Lung (tissue), 11 donors: ENCODE measurements at regions not wholly inside any gene's neighbourhood (a gene's known extent, or its start where the extent isn't known, plus 50 kb on each side); places are given as distances from the start of the nearest gene placed in this dataset.

ENCODE experiments used
- ATAC-seq: fragments of 200-7000 bp; cut with Tn5 transposase; one replicate; pipeline ENCODE4 v1.9.1; 2020; ENCODE audit warnings: moderate number of reproducible peaks; ENCODE audit not compliant: insufficient read depth, low FRiP score
- DNase-seq, 3 donors: peaks; one replicate each; pipeline ENCODE4 v3.0.0-alpha.2; 2013 to 2017
- H3K27ac ChIP-seq, 2 donors: one replicate each; pipeline ENCODE4 v1.5.1; 2013; ENCODE audit warnings: mild to moderate bottlenecking in 2 of 2, moderate library complexity in 2 of 2, control low read depth in 1 of 2, inconsistent platforms in 1 of 2, low read depth in 1 of 2, low read length in 1 of 2
- H3K27me3 ChIP-seq, 3 donors: one replicate each; pipeline ENCODE4 v1.5.1; 2013; ENCODE audit warnings: low read length in 2 of 3; ENCODE audit not compliant: control insufficient read depth in 3 of 3, insufficient read depth in 3 of 3
- H3K36me3 ChIP-seq, 4 donors: one replicate each; pipeline ENCODE4 v1.5.1; 2013; ENCODE audit warnings: low read length in 4 of 4, mild to moderate bottlenecking in 1 of 4, moderate library complexity in 1 of 4; ENCODE audit not compliant: control insufficient read depth in 4 of 4, insufficient read depth in 4 of 4
- H3K4me1 ChIP-seq, 5 donors: one replicate each; pipeline ENCODE4 v1.5.1; 2013; ENCODE audit warnings: low read length in 5 of 5, mild to moderate bottlenecking in 2 of 5, moderate library complexity in 1 of 5; ENCODE audit not compliant: control insufficient read depth in 5 of 5, insufficient read depth in 5 of 5
- H3K4me3 ChIP-seq: one replicate; pipeline ENCODE4 v1.5.1; 2013; ENCODE audit warnings: mild to moderate bottlenecking, control low read depth, moderate library complexity
- H3K9ac ChIP-seq, 2 donors: one replicate each; pipeline ENCODE4 v1.5.1; 2013; ENCODE audit warnings: low read length in 2 of 2, control low read depth in 1 of 2; ENCODE audit not compliant: insufficient read depth in 1 of 2
- H3K9me3 ChIP-seq, 4 donors: one replicate each; pipeline ENCODE4 v1.5.1; 2013; ENCODE audit warnings: low read length in 3 of 4, mild to moderate bottlenecking in 1 of 4, moderate library complexity in 1 of 4; ENCODE audit not compliant: control insufficient read depth in 4 of 4, insufficient read depth in 3 of 4
- WGBS, 2 donors: extraction: QIAGEN DNeasy Blood & Tissue Kit; methylation state at CpG; one replicate each; pipeline ENCODE4 v1.1.7; 2013; 5-methylcytosine and 5-hydroxymethylcytosine counted together
- TF ChIP-seq, protein P1 (sequence below): IDR thresholded peaks from 2 replicates; pipeline ENCODE4 v1.5.1; 2012; ENCODE audit warnings: mild to moderate bottlenecking; ENCODE audit errors: control extremely low read depth, extremely low read depth
- donor health status: control.
- donor health status: control.
- donor health status: Bipolar disorder and iron deficiency.
- donor health status: healthy.
- donor health status: DM: yes; HTN: yes; CAD: no.

DNA sequence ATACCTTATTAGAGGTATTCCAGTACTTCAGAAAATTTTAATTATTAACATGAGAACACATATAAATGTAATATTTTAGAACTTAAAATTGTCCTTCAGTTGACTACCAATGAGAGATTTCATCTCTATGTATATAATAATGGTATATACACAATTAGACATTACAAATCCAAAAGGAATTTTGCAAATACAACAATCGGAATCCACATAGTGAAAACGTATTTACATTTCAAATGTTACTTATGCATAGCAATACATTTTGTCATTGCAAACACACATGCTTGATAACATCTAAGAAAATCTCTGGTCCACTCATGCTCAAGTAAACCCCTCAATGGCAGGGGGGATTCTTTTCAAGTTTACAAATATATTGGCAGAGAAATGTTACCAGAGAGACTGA lies 2345.2 kb downstream of the PCDH9 start:
- Histone ChIP-seq H3K36me3 (no peaks in the 10 kb centered on the region), H3K4me3 (no peak overlapping the region), H3K27ac (no peak overlapping the region), H3K9me3 (peaks cover 0 to 4% (median 0%) of the 10 kb centered on the region in 4 donors), H3K9ac (no peak overlapping the region), H3K4me1 (no peaks in the 10 kb centered on the region), H3K27me3 (no peaks in the 10 kb centered on the region)
- WGBS, 2 donors = 70 to 84% methylated on average over 2 of the region's 2 CpGs
- DNase-seq (no peak), ATAC-seq (no peak)
- TF ChIP-seq, protein P1, sequence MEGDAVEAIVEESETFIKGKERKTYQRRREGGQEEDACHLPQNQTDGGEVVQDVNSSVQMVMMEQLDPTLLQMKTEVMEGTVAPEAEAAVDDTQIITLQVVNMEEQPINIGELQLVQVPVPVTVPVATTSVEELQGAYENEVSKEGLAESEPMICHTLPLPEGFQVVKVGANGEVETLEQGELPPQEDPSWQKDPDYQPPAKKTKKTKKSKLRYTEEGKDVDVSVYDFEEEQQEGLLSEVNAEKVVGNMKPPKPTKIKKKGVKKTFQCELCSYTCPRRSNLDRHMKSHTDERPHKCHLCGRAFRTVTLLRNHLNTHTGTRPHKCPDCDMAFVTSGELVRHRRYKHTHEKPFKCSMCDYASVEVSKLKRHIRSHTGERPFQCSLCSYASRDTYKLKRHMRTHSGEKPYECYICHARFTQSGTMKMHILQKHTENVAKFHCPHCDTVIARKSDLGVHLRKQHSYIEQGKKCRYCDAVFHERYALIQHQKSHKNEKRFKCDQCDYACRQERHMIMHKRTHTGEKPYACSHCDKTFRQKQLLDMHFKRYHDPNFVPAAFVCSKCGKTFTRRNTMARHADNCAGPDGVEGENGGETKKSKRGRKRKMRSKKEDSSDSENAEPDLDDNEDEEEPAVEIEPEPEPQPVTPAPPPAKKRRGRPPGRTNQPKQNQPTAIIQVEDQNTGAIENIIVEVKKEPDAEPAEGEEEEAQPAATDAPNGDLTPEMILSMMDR = no peak

GRCh38 chr13:64877176-64877575 lies 2353.0 kb downstream of the PCDH9 start:
- TF ChIP-seq, protein P1 = no peak
- no peak for ATAC-seq
- Histone ChIP-seq H3K27me3 (no peaks in the 10 kb centered on the region), H3K4me3 (no peak overlapping the region), H3K27ac (no peak overlapping the region), H3K9me3 (no peaks in the 10 kb centered on the region), H3K9ac (no peak overlapping the region), H3K36me3 (no peaks in the 10 kb centered on the region), H3K4me1 (no peaks in the 10 kb centered on the region)
- WGBS, 2 donors = 77 to 87% methylated on average over 3 of the region's 3 CpGs
- no peak for DNase-seq

- DNase-seq (peak in 1 of 3 donors; percentile 13), ATAC-seq (no peak)
- Histone ChIP-seq H3K4me3 (no peak overlapping the region), H3K27ac (no peak overlapping the region), H3K27me3 (no peaks in the 10 kb centered on the region), H3K9me3 (peaks cover 0 to 5% (median 0%) of the 10 kb centered on the region in 4 donors), H3K9ac (no peak overlapping the region), H3K4me1 (no peaks in the 10 kb centered on the region), H3K36me3 (no peaks in the 10 kb centered on the region)
- 71 to 77% methylated on average over 5 of the region's 5 CpGs for WGBS, 2 donors
- TF ChIP-seq, protein P1 = no peak
Observed at GRCh38 chr13:64871742-64872141, 2358.4 kb downstream of the PCDH9 start.

GRCh38 chr13:64869539-64869938 lies 2360.6 kb downstream of the PCDH9 start:
- 62 to 75% methylated on average over 3 of the region's 3 CpGs for WGBS, 2 donors
- Histone ChIP-seq H3K36me3 (no peaks in the 10 kb centered on the region), H3K9me3 (peaks cover 0 to 5% (median 0%) of the 10 kb centered on the region in 4 donors), H3K4me3 (no peak overlapping the region), H3K27ac (no peak overlapping the region), H3K4me1 (no peaks in the 10 kb centered on the region), H3K27me3 (no peaks in the 10 kb centered on the region), H3K9ac (no peak overlapping the region)
- ATAC-seq = no peak
- DNase-seq = no peak
- TF ChIP-seq, protein P1 = no peak
